ENCODE measurements at regions not wholly inside any gene's neighbourhood (a gene's known extent, or its start where the extent isn't known, plus 50 kb on each side); places are given as distances from the start of the nearest gene placed in this dataset.
"Not testable (repeated sequence)": the region's sequence is repeated elsewhere in the genome, so short reads cannot be mapped to it uniquely, and the experiment has no call there.

GRCh38 chr12:97616946-97617345 lies 154.3 kb downstream of the RMST start:
- DNase-seq = no peak

- DNase-seq = no peak
Measured at GRCh38 chr12:97628962-97629361, 166.4 kb downstream of the RMST start.

- no peak for DNase-seq
Measured at GRCh38 chr12:97629382-97629781, 166.8 kb downstream of the RMST start.

- DNase-seq = no peak
Measured at GRCh38 chr12:97630356-97630755, 167.8 kb downstream of the RMST start.

- DNase-seq = no peak
Measured at GRCh38 chr12:97630875-97631274, 168.3 kb downstream of the RMST start.

GRCh38 chr12:97637770-97638169 lies 175.2 kb downstream of the RMST start:
- no peak for DNase-seq

GRCh38 chr12:97638739-97639138 lies 176.1 kb downstream of the RMST start:
- no peak for DNase-seq

GRCh38 chr12:97639702-97640101 lies 177.1 kb downstream of the RMST start:
- no peak for DNase-seq

- no peak for DNase-seq
Measured at GRCh38 chr12:97640826-97641225, 178.2 kb downstream of the RMST start.

GRCh38 chr12:97642911-97643310 lies 180.3 kb downstream of the RMST start:
- no peak for DNase-seq

GRCh38 chr12:97643924-97644323 lies 181.3 kb downstream of the RMST start:
- no peak for DNase-seq

GRCh38 chr12:97645726-97646125 lies 183.1 kb downstream of the RMST start:
- DNase-seq = no peak

- no peak for DNase-seq
Measured at GRCh38 chr12:97647142-97647541, 184.5 kb downstream of the RMST start.

GRCh38 chr12:97650242-97650641 lies 187.6 kb downstream of the RMST start:
- DNase-seq = no peak

- not testable (repeated sequence) for DNase-seq
Measured at GRCh38 chr12:97656548-97656947, 193.9 kb downstream of the RMST start.

GRCh38 chr12:97659117-97659880 lies 196.7 kb downstream of the RMST start:
- no peak for DNase-seq

GRCh38 chr12:97666263-97666662 lies 203.7 kb downstream of the RMST start:
- DNase-seq = no peak

- DNase-seq = no peak
Measured at GRCh38 chr12:97672870-97673269, 210.3 kb downstream of the RMST start.

GRCh38 chr12:97680751-97681150 lies 218.1 kb downstream of the RMST start:
- no peak for DNase-seq

GRCh38 chr12:97681612-97682504 lies 219.3 kb downstream of the RMST start:
- no peak for DNase-seq

GRCh38 chr12:97685360-97685759 lies 222.8 kb downstream of the RMST start:
- no peak for DNase-seq

- no peak for DNase-seq
Measured at GRCh38 chr12:97701901-97702300, 239.3 kb downstream of the RMST start.

GRCh38 chr12:97711392-97711791 lies 248.8 kb downstream of the RMST start:
- no peak for DNase-seq

- DNase-seq = no peak
Measured at GRCh38 chr12:97713270-97713669, 250.7 kb downstream of the RMST start.
